Karpas-422 (cell line): ENCODE measurements at regions not wholly inside any gene's neighbourhood (a gene's known extent, or its start where the extent isn't known, plus 50 kb on each side); places are given as distances from the start of the nearest gene placed in this dataset.

ENCODE experiments used
- DNase-seq: peaks from one replicate; pipeline ENCODE4 v3.0.0-alpha.2; 2015
- H2AFZ ChIP-seq: fragments of 200-600 bp; sonication (generic); 2 replicates; pipeline ENCODE4 v1.6.1; 2014; ENCODE audit warnings: antibody characterized with exemption, low read length, mixed read lengths
- H3K27ac ChIP-seq: fragments of 200-600 bp; sonication (generic); 2 replicates; pipeline ENCODE4 v1.5.1; 2014; ENCODE audit warnings: mild to moderate bottlenecking, low read length, moderate library complexity
- H3K27me3 ChIP-seq: fragments of 200-600 bp; sonication (generic); 2 replicates; pipeline ENCODE4 v1.6.1; 2014; ENCODE audit warnings: low read length, mixed read lengths
- H3K36me3 ChIP-seq: fragments of 200-600 bp; sonication (generic); 2 replicates; pipeline ENCODE4 v1.6.1; 2014; ENCODE audit warnings: low read length, mixed read lengths; ENCODE audit not compliant: insufficient read depth
- H3K4me1 ChIP-seq: fragments of 200-600 bp; sonication (generic); 2 replicates; pipeline ENCODE4 v1.6.1; 2014; ENCODE audit warnings: mild to moderate bottlenecking, low read length, mixed read lengths
- H3K4me2 ChIP-seq: fragments of 200-600 bp; sonication (generic); 2 replicates; pipeline ENCODE4 v1.6.1; 2014; ENCODE audit warnings: low read length, low read depth, mild to moderate bottlenecking; ENCODE audit not compliant: poor library complexity, severe bottlenecking
- H3K4me3 ChIP-seq: fragments of 200-600 bp; sonication (generic); 2 replicates; pipeline ENCODE4 v1.5.1; 2014; ENCODE audit warnings: mild to moderate bottlenecking, antibody characterized with exemption, low read length, mixed read lengths
- H3K79me2 ChIP-seq: fragments of 200-600 bp; sonication (generic); 2 replicates; pipeline ENCODE4 v1.6.1; 2014; ENCODE audit warnings: mild to moderate bottlenecking, low read length, mixed read lengths
- H3K9ac ChIP-seq: fragments of 200-600 bp; sonication (generic); 2 replicates; pipeline ENCODE4 v1.6.0; 2014; ENCODE audit warnings: low read length
- H3K9me2 ChIP-seq: fragments of 200-600 bp; sonication (generic), shearing (Covaris generic); replicated peaks from 2 replicates; pipeline ENCODE4 v1.6.0; 2014; ENCODE audit warnings: mild to moderate bottlenecking, low read length, moderate library complexity; ENCODE audit not compliant: insufficient read depth
- H3K9me3 ChIP-seq: fragments of 300-700, 200-600 bp; sonication (generic); 2 replicates; pipeline ENCODE4 v1.6.1; 2014; ENCODE audit warnings: low read length, mixed read lengths
- H4K20me1 ChIP-seq: fragments of 200-600 bp; sonication (generic); 2 replicates; pipeline ENCODE4 v1.6.1; 2014; ENCODE audit warnings: mild to moderate bottlenecking, antibody characterized with exemption, low read length, low read depth; ENCODE audit not compliant: insufficient read depth

DNA sequence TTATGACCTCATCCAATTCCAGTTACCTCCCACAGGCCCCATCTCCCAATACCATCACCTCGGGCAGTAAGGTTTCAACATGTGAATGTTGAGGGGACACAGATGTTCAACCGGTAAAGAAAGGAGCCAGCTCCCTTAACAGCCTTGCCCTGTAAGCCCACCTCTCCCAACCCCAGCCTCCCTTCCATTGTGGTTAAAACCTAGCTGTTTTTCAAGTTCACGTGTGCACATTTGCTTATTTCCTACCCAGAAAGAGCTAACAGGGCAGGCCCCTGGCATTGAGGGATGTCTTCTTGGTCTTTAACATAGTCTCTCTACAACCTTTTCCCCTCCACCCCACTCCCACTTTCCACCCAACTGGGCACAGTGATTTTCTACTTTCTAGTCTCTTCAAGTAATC lies 385.7 kb downstream of the FBXW7 start:
- H3K36me3 ChIP-seq = no peaks in the 10 kb centered on the region
- H3K79me2 ChIP-seq = no peaks in the 10 kb centered on the region
- DNase-seq = no peak
- H3K27ac ChIP-seq = no peak overlapping the region
- H3K9ac ChIP-seq = no peak overlapping the region
- H3K4me3 ChIP-seq = no peak overlapping the region
- H3K4me1 ChIP-seq = no peaks in the 10 kb centered on the region
- no peaks in the 10 kb centered on the region for H3K9me2 ChIP-seq
- H3K4me2 ChIP-seq = no peak overlapping the region
- no peak overlapping the region for H2AFZ ChIP-seq
- H4K20me1 ChIP-seq = no peaks in the 10 kb centered on the region
- peaks cover 8% of the 10 kb centered on the region; the same call in 1 of the 2 replicates for H3K9me3 ChIP-seq
- H3K27me3 ChIP-seq = peaks cover 3% of the 10 kb centered on the region; the same call in 1 of the 2 replicates

DNA sequence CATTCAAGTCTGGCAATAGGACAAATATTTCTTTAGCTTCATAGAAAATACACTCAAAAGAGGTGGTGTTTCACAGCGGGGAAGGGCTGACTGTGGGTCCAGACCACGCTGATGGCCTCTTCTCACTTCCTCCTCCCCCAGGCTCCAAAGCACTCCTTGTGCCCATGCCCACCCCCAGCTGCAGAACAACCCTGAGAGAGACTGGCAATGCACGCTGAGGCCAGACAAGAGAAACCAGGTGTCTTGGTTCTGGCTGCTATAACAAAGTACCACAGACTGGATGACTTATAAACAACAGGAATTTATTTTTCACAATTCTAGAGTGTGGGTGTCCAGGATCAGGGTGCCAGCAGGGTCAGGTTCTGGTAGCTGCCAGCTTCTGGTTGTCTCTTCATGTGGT lies 386.1 kb downstream of the FBXW7 start:
- no peak overlapping the region for H3K9ac ChIP-seq
- no peaks in the 10 kb centered on the region for H3K36me3 ChIP-seq
- no peak overlapping the region for H2AFZ ChIP-seq
- no peaks in the 10 kb centered on the region for H3K9me2 ChIP-seq
- DNase-seq = no peak
- no peaks in the 10 kb centered on the region for H3K79me2 ChIP-seq
- H3K4me3 ChIP-seq = no peak overlapping the region
- H3K9me3 ChIP-seq = peaks cover 8% of the 10 kb centered on the region; the same call in 1 of the 2 replicates
- no peaks in the 10 kb centered on the region for H4K20me1 ChIP-seq
- H3K27ac ChIP-seq = no peak overlapping the region
- H3K4me2 ChIP-seq = no peak overlapping the region
- no peaks in the 10 kb centered on the region for H3K4me1 ChIP-seq
- H3K27me3 ChIP-seq = peaks cover 3% of the 10 kb centered on the region; the same call in 1 of the 2 replicates

DNA sequence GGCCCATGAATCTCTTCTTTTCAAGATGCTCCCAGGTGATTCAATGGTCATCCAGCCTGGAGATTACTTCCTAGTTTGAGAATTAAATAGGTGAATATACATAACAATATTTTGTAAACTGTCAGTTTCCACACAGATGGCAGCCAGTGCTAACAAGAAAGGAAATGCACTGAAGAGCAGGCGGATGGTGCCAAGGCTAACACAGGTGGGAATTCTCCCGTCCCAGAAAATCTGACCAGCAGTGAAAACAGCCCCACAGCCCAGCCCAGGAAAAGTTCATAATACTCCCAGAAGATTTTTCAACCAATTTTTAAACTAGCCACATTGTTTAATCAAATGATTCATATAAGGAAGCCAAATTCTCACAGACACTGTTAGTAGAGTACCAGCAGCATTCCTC lies 387.2 kb upstream of the GATB start:
- Histone ChIP-seq H3K27ac (no peak overlapping the region), H3K36me3 (no peaks in the 10 kb centered on the region), H3K9ac (no peak overlapping the region), H3K4me3 (no peak overlapping the region), H3K9me2 (no peaks in the 10 kb centered on the region), H3K9me3 (peaks cover 8% of the 10 kb centered on the region; the same call in 1 of the 2 replicates), H3K4me1 (no peaks in the 10 kb centered on the region), H3K79me2 (no peaks in the 10 kb centered on the region), H3K4me2 (no peak overlapping the region), H2AFZ (no peak overlapping the region), H3K27me3 (peaks cover 3% of the 10 kb centered on the region; the same call in 1 of the 2 replicates), H4K20me1 (no peaks in the 10 kb centered on the region)
- no peak for DNase-seq

DNA sequence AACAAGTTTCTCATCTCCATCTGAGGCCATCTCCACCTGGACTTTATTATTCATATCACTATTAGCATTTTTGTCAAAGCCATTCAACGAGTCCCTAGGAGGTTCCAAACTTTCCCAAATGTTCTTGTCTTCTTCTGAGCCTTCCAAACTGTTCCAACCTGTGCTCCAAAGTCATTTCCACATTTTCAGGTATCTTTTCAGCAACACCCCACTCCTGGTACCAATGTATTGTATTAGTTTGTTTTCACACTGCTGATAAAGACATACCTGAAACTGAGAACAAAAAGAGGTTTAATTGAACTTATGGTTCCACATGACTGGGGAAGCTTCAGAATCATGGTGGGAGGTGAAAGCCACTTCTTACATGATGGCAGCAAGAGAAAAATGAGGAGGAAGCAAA lies 385.4 kb upstream of the GATB start:
- no peaks in the 10 kb centered on the region for H3K79me2 ChIP-seq
- H3K27ac ChIP-seq = no peak overlapping the region
- H3K36me3 ChIP-seq = no peaks in the 10 kb centered on the region
- H3K9me3 ChIP-seq = peaks cover 8% of the 10 kb centered on the region; the same call in 1 of the 2 replicates
- peaks cover 3% of the 10 kb centered on the region; the same call in 1 of the 2 replicates for H3K27me3 ChIP-seq
- no peak overlapping the region for H3K9ac ChIP-seq
- no peak overlapping the region for H3K4me3 ChIP-seq
- H4K20me1 ChIP-seq = no peaks in the 10 kb centered on the region
- H3K9me2 ChIP-seq = no peaks in the 10 kb centered on the region
- no peak overlapping the region for H2AFZ ChIP-seq
- no peak for DNase-seq
- no peak overlapping the region for H3K4me2 ChIP-seq
- H3K4me1 ChIP-seq = no peaks in the 10 kb centered on the region

DNA sequence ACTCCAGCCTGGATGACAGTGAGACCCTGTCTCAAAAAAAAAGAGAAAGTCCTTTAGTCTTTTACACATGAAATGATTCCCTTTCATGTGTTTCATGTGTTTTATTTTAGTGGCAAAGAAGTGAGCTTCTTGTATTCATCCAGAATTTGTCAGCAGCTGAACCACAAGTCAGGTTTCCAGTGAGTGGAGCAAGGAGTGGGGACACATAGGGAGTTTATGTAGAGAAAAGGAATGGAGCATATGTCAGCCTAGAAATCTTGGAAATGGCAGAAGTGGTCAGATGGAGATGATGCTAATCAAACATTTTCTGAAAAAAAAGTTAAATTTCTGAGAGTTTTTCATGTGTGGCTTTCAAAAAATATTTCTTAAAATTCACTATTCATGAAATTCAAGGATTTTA lies 383.0 kb upstream of the GATB start:
- no peaks in the 10 kb centered on the region for H3K9me2 ChIP-seq
- H3K79me2 ChIP-seq = no peaks in the 10 kb centered on the region
- H3K4me3 ChIP-seq = no peak overlapping the region
- H4K20me1 ChIP-seq = no peaks in the 10 kb centered on the region
- no peaks in the 10 kb centered on the region for H3K36me3 ChIP-seq
- H2AFZ ChIP-seq = no peak overlapping the region
- H3K4me2 ChIP-seq = no peak overlapping the region
- no peak overlapping the region for H3K27ac ChIP-seq
- no peak for DNase-seq
- no peaks in the 10 kb centered on the region for H3K4me1 ChIP-seq
- peaks cover 8% of the 10 kb centered on the region; the same call in 1 of the 2 replicates for H3K9me3 ChIP-seq
- no peak overlapping the region for H3K9ac ChIP-seq
- H3K27me3 ChIP-seq = peaks cover 3% of the 10 kb centered on the region; the same call in 1 of the 2 replicates

DNA sequence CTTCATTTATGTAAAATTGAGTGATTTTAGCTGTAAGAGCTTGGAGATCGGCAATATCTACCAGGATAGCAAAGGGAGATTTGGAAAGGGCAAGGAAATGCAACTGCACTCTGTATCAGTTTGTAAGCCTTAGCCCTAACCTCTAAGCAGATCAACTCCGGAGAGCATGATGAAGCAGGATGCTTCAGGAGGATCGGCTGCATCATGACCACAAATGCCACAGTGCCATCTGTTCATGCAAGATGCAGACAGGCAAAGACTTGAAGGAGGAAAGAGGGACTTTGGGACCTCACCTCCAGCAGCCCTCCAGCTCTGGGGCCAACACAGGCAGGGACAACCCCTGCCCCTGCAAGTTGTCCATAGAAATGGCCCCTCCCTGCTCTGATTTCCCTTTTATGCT lies 377.6 kb upstream of the GATB start:
- no peaks in the 10 kb centered on the region for H3K4me1 ChIP-seq
- H3K27ac ChIP-seq = no peak overlapping the region
- H3K9me2 ChIP-seq = no peaks in the 10 kb centered on the region
- H3K79me2 ChIP-seq = no peaks in the 10 kb centered on the region
- H3K4me2 ChIP-seq = no peak overlapping the region
- H3K9ac ChIP-seq = no peak overlapping the region
- no peak overlapping the region for H2AFZ ChIP-seq
- no peak for DNase-seq
- no peaks in the 10 kb centered on the region for H3K9me3 ChIP-seq
- no peak overlapping the region for H3K4me3 ChIP-seq
- H3K36me3 ChIP-seq = no peaks in the 10 kb centered on the region
- H4K20me1 ChIP-seq = no peaks in the 10 kb centered on the region
- H3K27me3 ChIP-seq = peaks cover 3% of the 10 kb centered on the region; the same call in 1 of the 2 replicates

DNA sequence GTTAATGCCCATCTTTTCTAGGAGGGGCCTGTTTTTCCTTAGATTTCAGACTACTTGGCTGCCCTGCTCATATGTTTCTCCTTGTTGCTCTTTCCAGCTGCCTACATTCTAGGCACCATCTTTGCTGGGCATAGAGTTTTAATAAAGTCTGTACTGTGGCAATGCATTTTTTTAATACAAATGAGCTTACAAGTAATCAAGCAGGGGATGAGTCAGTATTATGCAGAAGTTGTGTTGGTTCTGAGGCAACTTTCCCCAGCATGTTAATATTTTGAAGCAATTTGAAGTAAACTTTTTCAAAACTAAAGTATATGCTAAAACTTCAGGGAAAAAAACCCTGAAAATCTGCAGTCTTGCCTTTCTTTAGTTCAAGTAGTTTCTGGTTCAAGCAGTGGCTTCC lies 372.0 kb upstream of the GATB start:
- no peak overlapping the region for H2AFZ ChIP-seq
- H3K9me3 ChIP-seq = no peaks in the 10 kb centered on the region
- H3K9me2 ChIP-seq = no peaks in the 10 kb centered on the region
- no peak for DNase-seq
- H3K27me3 ChIP-seq = peaks cover 1% of the 10 kb centered on the region; the same call in 1 of the 2 replicates
- H3K9ac ChIP-seq = no peak overlapping the region
- no peak overlapping the region for H3K4me3 ChIP-seq
- no peaks in the 10 kb centered on the region for H3K79me2 ChIP-seq
- H4K20me1 ChIP-seq = no peaks in the 10 kb centered on the region
- H3K27ac ChIP-seq = no peak overlapping the region
- no peak overlapping the region for H3K4me2 ChIP-seq
- no peaks in the 10 kb centered on the region for H3K36me3 ChIP-seq
- no peaks in the 10 kb centered on the region for H3K4me1 ChIP-seq

DNA sequence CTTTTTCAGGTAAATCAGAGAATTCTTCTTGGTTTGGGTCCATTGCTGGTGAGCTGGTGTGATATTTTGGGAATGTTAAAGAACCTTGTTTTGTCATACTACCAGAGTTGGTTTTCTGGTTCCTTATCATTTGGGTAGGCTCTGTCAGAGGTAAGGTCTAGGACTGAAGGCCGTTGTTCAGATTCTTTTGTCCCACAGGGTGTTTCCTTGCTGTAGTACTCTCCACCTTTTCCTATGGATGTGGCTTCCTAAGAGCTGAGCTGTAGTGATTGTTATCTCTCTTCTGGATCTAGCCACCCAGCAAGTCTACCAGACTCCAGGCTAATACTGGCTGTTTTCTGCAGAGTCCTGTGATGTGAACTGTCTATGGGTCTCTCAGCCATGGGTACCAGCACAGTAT lies 367.5 kb upstream of the GATB start:
- Histone ChIP-seq H3K27me3 (no peaks in the 10 kb centered on the region), H3K4me3 (no peak overlapping the region), H3K4me2 (no peak overlapping the region), H4K20me1 (no peaks in the 10 kb centered on the region), H3K79me2 (no peaks in the 10 kb centered on the region), H3K36me3 (no peaks in the 10 kb centered on the region), H3K9me3 (no peaks in the 10 kb centered on the region), H3K9ac (no peak overlapping the region), H2AFZ (no peak overlapping the region), H3K27ac (no peak overlapping the region), H3K9me2 (no peaks in the 10 kb centered on the region), H3K4me1 (no peaks in the 10 kb centered on the region)
- no peak for DNase-seq

DNA sequence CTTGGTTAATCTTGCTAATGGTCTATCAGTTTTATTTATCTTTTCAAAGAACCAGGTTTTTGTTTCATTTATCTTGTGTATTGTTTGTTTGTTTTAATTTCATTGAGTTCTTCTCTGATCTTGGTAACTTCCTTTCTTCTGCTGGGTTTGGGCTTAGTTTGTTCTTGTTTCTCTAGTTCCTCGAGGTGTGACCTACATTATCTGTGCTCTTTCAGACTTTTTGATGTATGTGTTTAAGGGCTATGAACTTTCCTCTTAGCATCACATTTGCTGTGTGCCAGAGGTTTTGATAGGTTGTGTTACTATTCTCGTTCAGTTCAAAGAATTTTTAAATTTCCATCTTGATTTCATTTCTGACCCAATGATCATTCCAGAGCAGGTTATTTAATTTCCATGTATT lies 365.4 kb upstream of the GATB start:
- Histone ChIP-seq H3K36me3 (no peaks in the 10 kb centered on the region), H2AFZ (no peak overlapping the region), H3K9me3 (no peaks in the 10 kb centered on the region), H4K20me1 (no peaks in the 10 kb centered on the region), H3K4me1 (no peaks in the 10 kb centered on the region), H3K4me3 (no peak overlapping the region), H3K9ac (no peak overlapping the region), H3K4me2 (no peak overlapping the region), H3K27ac (no peak overlapping the region), H3K27me3 (no peaks in the 10 kb centered on the region), H3K9me2 (no peaks in the 10 kb centered on the region), H3K79me2 (no peaks in the 10 kb centered on the region)
- DNase-seq = no peak
